NOMO-1 treated with dmso at 0.1 percent for 144 hours (cell line): ENCODE measurements at regions not wholly inside any gene's neighbourhood (a gene's known extent, or its start where the extent isn't known, plus 50 kb on each side); places are given as distances from the start of the nearest gene placed in this dataset.
"Not testable (repeated sequence)": the region's sequence is repeated elsewhere in the genome, so short reads cannot be mapped to it uniquely, and the experiment has no call there.

Experiments used
- DNase-seq: peaks from one replicate; lab custom pipeline; 2025; ENCODE audit not compliant: unreplicated experiment; lab: John Stamatoyannopoulos, UW

GRCh38 chr20:1757606-1758512, 100.3 kb upstream of the SIRPG start:
- no peak for DNase-seq

- DNase-seq = peak; percentile 73
Observed at GRCh38 chr20:1757072-1757471, 99.5 kb upstream of the SIRPG start.

- no peak for DNase-seq
Observed at GRCh38 chr20:1754749-1755148, 97.2 kb upstream of the SIRPG start.

- DNase-seq = no peak
Observed at GRCh38 chr20:1754306-1754705, 96.7 kb upstream of the SIRPG start.

- no peak for DNase-seq
Observed at GRCh38 chr20:1752045-1752444, 94.5 kb upstream of the SIRPG start.

GRCh38 chr20:1748777-1749176, 91.2 kb upstream of the SIRPG start:
- no peak for DNase-seq

GRCh38 chr20:1747953-1748577, 90.5 kb upstream of the SIRPG start:
- DNase-seq = no peak

GRCh38 chr20:1742049-1742434, 84.5 kb upstream of the SIRPG start:
- not testable (repeated sequence) for DNase-seq

- peak; percentile 77 for DNase-seq
Observed at GRCh38 chr20:1741309-1742048, 83.9 kb upstream of the SIRPG start.

GRCh38 chr20:1737134-1737533, 79.6 kb upstream of the SIRPG start:
- no peak for DNase-seq

GRCh38 chr20:1735417-1736089, 78.0 kb upstream of the SIRPG start:
- no peak for DNase-seq

GRCh38 chr20:1734269-1734858, 76.8 kb upstream of the SIRPG start:
- no peak for DNase-seq

- not testable (repeated sequence) for DNase-seq
Observed at GRCh38 chr20:1731828-1732375, 74.3 kb upstream of the SIRPG start.

- DNase-seq = not testable (repeated sequence)
Observed at GRCh38 chr20:1730981-1731711, 73.6 kb upstream of the SIRPG start.

GRCh38 chr20:1727303-1727702, 69.7 kb upstream of the SIRPG start:
- not testable (repeated sequence) for DNase-seq

- DNase-seq = no peak
Observed at GRCh38 chr20:1724901-1725300, 67.3 kb upstream of the SIRPG start.

- DNase-seq = peak; percentile 60
Observed at GRCh38 chr20:1722513-1723050, 65.0 kb upstream of the SIRPG start.

GRCh38 chr20:1721687-1722512, 64.3 kb upstream of the SIRPG start:
- DNase-seq = no peak
